HG03565 (cell line): ENCODE measurements at regions not wholly inside any gene's neighbourhood (a gene's known extent, or its start where the extent isn't known, plus 50 kb on each side); places are given as distances from the start of the nearest gene placed in this dataset.
"Not testable (repeated sequence)": the region's sequence is repeated elsewhere in the genome, so short reads cannot be mapped to it uniquely, and the experiment has no call there.

ENCODE experiments used
- ATAC-seq: cut with Tn5 transposase; IDR thresholded peaks from one replicate; pipeline ENCODE4 v1.9.1; 2021; ENCODE audit warnings: mild to moderate bottlenecking, moderate library complexity; ENCODE audit not compliant: unreplicated experiment

- no peak for ATAC-seq
Measured at GRCh38 chr2:118577202-118577601, 270.2 kb downstream of the EN1 start.

DNA sequence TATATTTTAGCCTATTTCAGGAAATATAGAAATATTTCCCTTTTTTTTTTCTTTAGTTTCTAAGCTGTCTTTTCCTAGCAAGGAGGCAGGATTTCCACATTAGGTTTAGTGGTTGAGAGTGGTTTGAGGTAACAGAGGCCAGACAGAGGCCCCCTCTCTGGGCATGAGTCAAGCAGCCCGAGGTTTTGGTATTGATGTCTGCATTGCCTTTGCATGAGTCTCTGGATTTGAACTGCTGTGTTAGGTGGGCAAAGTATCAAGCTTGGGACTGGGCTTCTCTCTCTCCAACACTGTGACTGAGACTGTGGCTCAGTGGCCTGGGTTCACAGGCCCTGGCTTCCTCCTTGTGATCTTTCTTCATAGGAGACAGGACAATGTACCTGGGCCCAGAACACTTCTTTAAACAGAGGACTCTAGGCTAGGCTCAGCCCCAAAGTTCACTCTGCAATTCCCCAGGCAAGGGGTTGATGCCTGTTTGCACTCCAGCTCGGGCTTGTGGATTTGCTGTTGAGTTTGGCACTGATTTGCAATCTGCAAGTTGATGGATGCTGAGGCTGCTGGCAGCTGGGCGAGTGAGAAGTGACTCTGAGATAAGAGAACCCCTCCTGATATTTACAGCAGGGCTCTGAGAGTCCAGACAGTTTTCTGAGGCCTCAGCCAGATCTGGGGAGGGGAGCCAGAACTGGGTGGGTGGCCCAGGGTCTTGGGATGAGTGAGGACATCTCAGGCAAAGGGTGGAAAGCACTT is 271.2 kb downstream of the EN1 start:
- ATAC-seq, result no peak

DNA sequence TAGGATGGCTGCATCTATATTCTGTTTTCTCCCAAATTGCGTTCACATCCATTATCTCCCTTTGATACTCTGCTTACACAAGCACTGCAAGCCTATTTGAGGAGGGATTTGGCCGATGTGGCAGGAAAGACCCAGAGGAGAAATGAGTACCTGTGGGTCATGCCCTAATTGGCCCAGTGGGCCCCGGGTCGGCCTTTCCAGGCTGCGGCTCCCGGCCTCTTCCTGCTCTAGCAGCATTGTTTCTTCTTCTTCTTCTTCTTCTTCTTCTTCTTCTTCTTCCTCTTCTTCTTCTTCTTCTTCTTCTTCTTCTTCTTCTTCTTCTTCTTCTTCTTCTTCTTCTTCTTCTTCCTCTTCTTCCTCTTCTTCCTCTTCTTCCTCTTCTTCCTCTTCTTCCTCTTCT is 275.1 kb downstream of the EN1 start:
- not testable (repeated sequence) for ATAC-seq

- ATAC-seq, result no peak
Measured at GRCh38 chr2:118569876-118570535, 277.4 kb downstream of the EN1 start.

DNA sequence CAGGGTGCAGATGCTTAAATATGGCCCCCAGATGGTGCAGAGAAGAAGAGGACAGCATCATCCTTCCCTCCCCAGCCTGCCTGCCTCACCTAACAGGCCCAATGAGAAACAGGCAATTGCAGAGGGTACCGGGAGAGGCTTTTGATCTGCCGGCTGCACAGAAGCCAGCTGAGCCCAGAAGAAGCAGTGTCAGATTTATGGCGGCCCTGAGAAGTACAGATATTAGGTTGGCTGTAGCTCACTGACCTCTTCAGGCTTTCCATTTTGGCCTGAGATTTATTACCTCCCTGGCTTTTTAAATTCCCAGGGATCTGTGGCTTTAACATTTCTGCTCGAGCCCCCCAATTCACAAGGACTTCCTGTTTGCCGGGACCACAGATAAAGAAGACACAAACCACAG is 278.7 kb downstream of the EN1 start:
- ATAC-seq, result no peak

DNA sequence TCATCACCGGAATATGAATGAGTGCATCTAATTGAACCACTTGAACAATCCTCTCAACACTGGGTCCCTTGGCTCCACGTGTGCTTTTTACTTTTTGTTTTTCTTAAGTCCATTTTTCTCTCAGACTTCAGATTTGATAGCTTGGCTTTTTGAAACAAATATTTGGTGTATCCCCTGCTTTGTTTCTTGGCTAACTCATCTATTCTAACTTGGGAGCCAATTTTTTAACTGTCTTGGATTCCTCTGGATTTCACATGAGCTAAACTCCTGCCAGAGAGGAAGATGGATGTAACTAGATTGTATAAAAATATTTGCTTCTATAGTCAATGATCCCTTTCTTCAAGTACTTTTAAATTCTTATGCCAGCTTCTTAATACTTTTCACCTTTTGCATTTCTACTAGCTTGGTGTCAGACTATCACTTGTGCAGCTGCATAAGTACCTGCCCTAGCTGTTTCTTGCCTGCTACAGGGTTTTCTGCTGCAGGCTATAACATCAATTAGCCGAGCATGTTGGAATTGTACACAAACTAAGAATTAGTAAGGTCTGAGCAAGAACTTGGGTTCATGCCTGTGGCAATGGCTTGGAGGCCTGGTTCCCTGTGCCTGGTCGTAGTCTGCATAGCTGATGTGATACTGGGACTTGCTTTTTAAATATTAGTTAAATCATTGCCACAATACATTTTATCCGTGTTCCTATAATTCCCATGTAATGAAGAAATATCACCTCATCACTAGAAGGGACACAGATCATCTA is 281.5 kb downstream of the EN1 start:
- ATAC-seq, result no peak

GRCh38 chr2:118565301-118565700 is 282.1 kb downstream of the EN1 start:
- no peak for ATAC-seq

DNA sequence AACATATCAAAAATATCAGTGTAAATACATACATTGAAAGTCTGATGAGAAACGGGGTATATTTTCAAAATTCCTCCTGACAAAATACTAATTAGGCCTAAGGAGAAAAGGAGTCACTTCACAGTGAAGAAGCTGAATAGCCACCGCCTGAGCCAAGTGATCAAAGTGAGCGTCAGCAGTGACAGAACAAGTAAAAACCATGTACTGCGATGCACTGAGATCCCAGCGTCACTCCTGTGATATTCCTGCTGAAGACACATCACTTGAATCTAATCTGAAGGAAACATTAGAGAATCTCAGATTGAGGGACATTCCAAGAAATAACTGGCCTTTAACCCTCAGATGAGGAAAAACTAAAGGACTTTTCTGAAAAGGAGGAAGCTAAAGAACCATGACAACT is 285.3 kb downstream of the EN1 start:
- ATAC-seq, result no peak

DNA sequence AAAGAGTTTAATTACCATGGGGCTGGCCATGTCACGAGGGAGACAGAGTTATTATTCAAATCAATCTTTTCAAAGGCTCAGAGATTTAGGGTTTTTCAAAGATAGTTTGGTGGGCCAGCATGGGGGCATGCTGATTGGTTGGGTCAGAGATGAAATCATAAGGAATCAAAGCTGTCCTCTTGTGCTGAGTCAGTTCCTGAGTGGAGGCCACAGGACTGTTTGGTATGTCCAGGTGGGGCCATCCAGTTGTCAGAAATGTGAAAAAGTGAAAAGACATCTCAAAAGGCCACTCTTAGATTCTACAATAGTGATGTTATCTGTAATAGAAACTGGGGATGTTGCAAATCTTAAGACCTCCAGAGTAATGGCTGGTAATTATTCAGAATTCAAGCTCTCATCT is 288.6 kb downstream of the EN1 start:
- no peak for ATAC-seq

DNA sequence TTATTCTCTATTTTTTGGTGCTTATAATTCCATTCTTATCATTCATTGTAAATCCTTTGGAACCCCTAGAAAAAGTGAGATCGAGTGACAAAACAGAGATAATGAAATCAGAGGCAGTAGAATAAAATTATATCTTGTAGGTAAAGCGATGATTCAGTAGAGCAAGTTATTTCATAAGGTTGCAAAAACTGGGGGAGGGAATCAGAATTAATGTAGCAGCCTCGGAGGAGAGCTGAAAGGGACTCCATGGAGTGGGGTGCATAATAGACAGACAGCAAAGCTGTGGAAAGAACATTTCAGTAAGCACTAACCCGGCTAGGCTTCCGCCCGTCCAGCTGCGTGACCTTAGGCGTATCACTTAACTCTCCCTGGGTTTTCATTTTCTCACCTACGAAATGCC is 289.7 kb downstream of the EN1 start:
- ATAC-seq, result no peak

DNA sequence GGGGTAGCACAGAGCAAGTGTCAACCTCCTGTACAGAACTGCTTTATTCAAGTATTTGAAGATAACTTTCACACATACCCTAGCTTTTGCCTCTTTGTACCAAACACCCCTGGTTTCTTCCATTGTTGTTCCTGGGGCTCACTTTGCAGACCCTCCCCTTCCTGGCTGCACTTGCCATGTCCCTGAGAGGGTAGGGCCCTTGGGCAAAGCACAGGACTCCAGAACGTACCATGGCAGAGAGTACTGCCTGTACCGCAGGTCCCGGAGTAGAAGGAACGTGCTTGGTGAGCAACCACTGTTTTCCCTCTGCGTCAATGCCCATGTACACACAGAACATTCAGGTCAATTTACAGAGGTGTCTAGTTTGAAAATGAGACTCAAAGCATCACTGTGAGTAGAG is 290.4 kb downstream of the EN1 start:
- ATAC-seq, result no peak

DNA sequence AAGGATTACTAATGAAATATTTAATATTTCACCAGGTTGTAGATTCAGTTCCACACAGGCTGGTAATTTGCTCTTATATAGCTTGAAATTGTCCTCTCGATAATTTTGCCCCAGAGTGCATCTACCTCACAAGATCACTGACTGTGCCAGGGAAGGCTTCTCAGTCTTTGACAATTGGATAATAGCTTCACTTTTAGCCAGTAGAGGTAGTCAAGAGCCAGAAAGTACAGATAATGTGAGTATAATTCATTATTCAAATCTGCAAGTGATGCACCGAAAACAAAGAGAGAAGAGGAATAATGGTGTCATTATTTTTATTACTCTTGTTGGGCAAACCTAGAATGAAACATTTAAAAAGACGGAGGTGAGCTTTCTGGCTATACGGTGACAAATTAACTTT is 292.8 kb downstream of the EN1 start:
- no peak for ATAC-seq

GRCh38 chr2:118549503-118549902 is 297.9 kb downstream of the EN1 start:
- no peak for ATAC-seq

DNA sequence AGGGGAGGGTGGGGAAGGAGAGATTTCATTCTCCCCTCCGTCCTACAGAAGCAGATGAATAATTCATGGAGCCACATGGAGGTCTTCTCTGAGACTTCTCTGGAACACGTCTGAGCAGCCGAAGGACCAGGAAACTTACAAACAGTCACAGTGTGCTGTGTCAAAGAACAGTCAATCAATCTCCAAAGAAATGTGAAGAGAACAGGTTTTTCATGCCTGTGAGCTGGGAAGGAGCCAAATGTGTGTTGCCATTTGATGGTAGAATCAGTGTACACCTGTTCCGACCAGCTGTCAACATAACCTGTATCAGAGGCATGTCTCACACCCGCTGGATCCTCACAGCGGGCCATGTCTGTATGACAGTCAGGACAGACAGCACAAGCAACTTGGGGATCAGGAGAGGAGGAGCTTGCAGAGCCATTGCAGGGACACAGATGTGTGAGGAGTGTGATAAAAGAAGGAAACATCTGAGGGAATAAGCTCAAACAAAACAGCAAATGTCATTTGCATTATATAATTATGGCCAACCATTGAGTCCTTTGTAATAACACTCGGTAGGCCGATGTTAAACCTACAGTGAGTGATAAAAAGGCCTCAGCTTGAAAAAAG is 298.5 kb downstream of the EN1 start:
- no peak for ATAC-seq

GRCh38 chr2:118539290-118539689 is 308.2 kb downstream of the EN1 start:
- ATAC-seq, result no peak

DNA sequence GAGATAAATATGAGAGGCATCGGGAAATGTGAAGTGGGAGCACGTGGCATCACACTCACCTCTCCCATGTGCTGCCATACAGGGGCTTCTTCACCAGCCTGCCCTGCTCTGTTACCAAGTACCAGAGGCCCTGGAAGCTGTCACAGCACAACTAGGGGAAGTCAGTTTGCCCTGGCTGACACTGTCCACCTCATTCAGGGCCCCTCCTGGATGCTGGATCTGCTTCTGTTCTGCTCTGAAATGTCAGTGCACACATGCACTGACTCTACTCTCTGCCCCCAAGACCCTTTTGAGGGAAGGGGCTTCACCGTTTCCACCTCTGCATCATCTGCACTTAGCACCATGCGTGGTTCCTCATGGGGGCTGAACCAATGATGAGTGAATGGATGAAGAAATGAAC is 311.1 kb downstream of the EN1 start:
- ATAC-seq, result no peak

GRCh38 chr2:118535818-118536212 is 311.6 kb downstream of the EN1 start:
- ATAC-seq, result no peak

GRCh38 chr2:118535171-118535817 is 312.2 kb downstream of the EN1 start:
- ATAC-seq, result no peak

DNA sequence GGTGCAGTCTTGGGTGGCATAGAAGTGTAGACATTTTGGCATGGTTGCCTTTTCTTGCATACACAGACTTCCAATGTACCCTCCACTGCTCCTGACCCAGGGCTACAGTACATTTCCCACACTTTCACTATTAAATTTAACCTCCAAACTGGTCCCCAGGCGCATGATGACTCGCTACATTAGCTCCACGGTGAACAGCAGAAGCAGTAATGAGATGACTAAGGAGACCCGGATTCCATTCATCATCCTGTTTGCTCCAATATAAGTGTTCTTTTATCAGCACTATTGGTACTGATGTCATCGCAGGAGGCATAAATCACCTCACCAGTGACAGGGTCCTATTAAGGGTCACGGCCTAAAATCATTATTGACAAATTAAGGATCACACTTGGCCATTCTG is 316.5 kb downstream of the EN1 start:
- no peak for ATAC-seq

DNA sequence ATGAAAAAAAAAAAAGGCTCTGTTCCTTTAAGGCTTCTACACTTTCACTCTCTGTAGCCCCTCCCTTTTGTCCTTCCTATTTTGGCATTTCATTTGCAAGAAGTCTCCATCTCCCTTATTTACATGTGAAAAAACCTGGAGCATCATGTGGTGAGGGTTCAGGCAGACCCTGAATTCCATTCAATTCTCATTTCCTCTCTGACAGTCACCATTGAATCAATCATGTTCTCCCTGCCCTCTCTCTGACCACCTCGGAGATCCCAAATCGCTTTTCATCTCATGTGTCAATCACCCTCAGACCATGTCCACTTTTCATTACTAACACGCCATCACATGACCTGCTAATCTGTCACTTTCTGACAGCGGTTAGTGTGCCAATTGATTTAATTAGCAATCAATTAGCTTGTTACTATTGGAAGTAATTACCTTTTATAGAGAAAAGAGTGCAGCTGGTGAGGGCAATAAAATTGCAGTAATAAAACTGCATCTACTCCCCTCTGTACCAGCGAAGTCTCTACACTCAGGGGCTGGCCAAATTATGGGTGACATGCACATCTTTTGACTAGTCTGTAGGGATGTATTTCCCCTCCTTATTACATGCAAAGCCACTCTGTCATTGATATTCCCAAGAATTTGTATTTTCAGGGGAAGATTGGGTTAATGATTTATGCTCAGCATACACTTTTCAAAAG is 317.4 kb downstream of the EN1 start:
- no peak for ATAC-seq

DNA sequence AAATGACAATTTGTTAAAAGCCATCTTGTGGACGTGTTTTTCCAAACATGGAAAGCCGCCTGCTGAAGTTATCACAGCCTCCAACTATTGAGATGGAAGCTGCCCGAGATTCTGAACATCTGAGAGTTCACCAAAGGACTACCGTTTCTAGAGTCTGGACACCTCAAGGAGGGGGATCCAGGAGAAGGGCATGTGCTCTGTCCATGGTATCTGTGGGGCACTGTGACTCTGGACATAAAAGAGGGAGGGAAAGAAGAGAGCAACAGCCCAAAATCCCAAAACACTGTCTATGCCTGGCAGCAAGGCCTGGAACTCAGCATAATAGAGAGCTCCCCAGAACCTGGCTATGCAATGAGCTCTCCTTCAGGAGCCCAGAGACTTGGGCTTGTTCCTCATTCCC is 319.9 kb downstream of the EN1 start:
- ATAC-seq, result no peak
